Erythroblast (primary cell): ENCODE measurements at regions not wholly inside any gene's neighbourhood (a gene's known extent, or its start where the extent isn't known, plus 50 kb on each side); places are given as distances from the start of the nearest gene placed in this dataset.

ENCODE experiments used
- GATA1 ChIP-seq: IDR thresholded peaks from 2 replicates; pipeline ENCODE4 v1.6.1; 2011; ENCODE audit warnings: low read depth, mild to moderate bottlenecking, control low read depth, low read length, moderate library complexity
- POLR2A ChIP-seq: IDR thresholded peaks from 2 replicates; pipeline ENCODE4 v1.6.1; 2011; ENCODE audit warnings: mild to moderate bottlenecking, low read length

GRCh38 chr5:30878296-30878695, 315.2 kb upstream of the CDH6 start:
- no peak for TF ChIP-seq POLR2A
- TF ChIP-seq GATA1, result no peak
